KMS-11 (cell line): ENCODE measurements at regions not wholly inside any gene's neighbourhood (a gene's known extent, or its start where the extent isn't known, plus 50 kb on each side); places are given as distances from the start of the nearest gene placed in this dataset.

ENCODE experiments used
- H2AFZ ChIP-seq: fragments of 200-600 bp; sonication (generic); 2 replicates; pipeline ENCODE4 v1.6.1; 2016; ENCODE audit warnings: antibody characterized with exemption, mixed run types, low read depth
- H3K27ac ChIP-seq: fragments of 200-600 bp; sonication (generic); 2 replicates; pipeline ENCODE4 v1.6.1; 2016; ENCODE audit warnings: mild to moderate bottlenecking, mixed run types
- H3K27me3 ChIP-seq: fragments of 200-600 bp; sonication (generic); 2 replicates; pipeline ENCODE4 v1.6.1; 2017; ENCODE audit warnings: mild to moderate bottlenecking, low read depth, mixed run types, moderate library complexity; ENCODE audit not compliant: insufficient read depth
- H3K36me3 ChIP-seq: fragments of 200-600 bp; sonication (generic); 2 replicates; pipeline ENCODE4 v1.6.1; 2017; ENCODE audit warnings: mild to moderate bottlenecking, mixed run types; ENCODE audit not compliant: insufficient read depth
- H3K4me1 ChIP-seq: fragments of 200-600 bp; sonication (generic); 2 replicates; pipeline ENCODE4 v1.6.1; 2016; ENCODE audit warnings: mild to moderate bottlenecking, low read depth, mixed run types; ENCODE audit not compliant: poor library complexity, severe bottlenecking
- H3K4me2 ChIP-seq: fragments of 200-600 bp; sonication (generic); 2 replicates; pipeline ENCODE4 v1.7.0; 2016; ENCODE audit warnings: mild to moderate bottlenecking, mixed run types
- H3K4me3 ChIP-seq: fragments of 200-600 bp; sonication (generic); IDR thresholded peaks from 2 replicates; pipeline ENCODE4 v1.6.1; 2017; ENCODE audit warnings: low read depth, low read length, mixed read lengths; ENCODE audit not compliant: insufficient read depth
- H3K79me2 ChIP-seq: fragments of 200-600 bp; sonication (generic); 2 replicates; pipeline ENCODE4 v1.6.1; 2016; ENCODE audit warnings: low read depth, mixed run types; ENCODE audit not compliant: insufficient read depth
- H3K9ac ChIP-seq: fragments of 200-600 bp; sonication (generic); 2 replicates; pipeline ENCODE4 v1.6.1; 2016; ENCODE audit warnings: mild to moderate bottlenecking, mixed run types
- H4K20me1 ChIP-seq: fragments of 200-600 bp; sonication (generic); 2 replicates; pipeline ENCODE4 v1.6.1; 2016; ENCODE audit warnings: mild to moderate bottlenecking, mixed run types; ENCODE audit not compliant: insufficient read depth
- CTCF ChIP-seq: fragments of 200-600 bp; sonication (generic); conservative IDR thresholded peaks from 2 replicates; pipeline ENCODE4 v1.6.1; 2017; ENCODE audit warnings: low read depth, mild to moderate bottlenecking, antibody characterized with exemption, low read length, moderate library complexity, mixed read lengths

DNA sequence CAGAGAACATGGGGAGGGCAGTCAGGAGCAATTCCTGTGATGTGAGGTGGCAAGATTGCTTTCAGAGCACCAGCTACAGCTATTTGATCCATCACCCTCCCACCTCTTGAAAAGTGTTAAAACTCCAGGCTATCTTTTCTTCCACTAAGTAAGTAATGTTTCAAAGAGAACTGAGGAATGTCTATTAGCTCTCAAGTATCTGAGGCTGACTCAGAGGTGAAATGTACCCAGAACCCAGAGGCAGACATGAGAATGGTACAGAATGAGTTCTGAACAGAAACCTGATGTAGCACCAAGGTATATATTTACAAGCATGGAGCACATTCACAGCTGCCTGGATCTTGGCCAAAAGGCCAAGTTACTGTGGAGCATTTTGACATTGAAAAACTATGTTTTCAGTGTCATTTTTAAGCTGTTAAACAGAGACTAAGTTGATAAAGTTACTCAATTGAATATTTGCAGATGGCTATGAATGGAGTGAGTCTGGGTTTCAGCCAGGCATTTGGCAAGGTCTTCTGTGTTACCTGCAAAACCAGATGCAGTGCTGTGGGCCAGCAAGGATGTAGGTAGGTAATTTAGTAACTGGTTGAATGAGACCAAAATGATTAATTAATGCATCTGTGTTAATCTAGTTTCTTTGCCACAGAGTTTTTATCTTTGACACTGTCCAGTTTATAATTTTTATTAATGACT lies 227.7 kb upstream of the CD96 start:
- Histone ChIP-seq H3K27me3 (no peaks in the 10 kb centered on the region), H3K9ac (no peak overlapping the region), H3K4me1 (peaks cover 40% of the 10 kb centered on the region), H3K79me2 (no peaks in the 10 kb centered on the region), H4K20me1 (no peaks in the 10 kb centered on the region), H3K27ac (no peak overlapping the region), H3K4me3 (no peak overlapping the region), H3K36me3 (no peaks in the 10 kb centered on the region), H2AFZ (no peak overlapping the region), H3K4me2 (no peak overlapping the region)
- no peak for TF ChIP-seq CTCF

GRCh38 chr3:111314898-111315297 lies 227.1 kb upstream of the CD96 start:
- Histone ChIP-seq H3K27me3 (no peaks in the 10 kb centered on the region), H3K79me2 (no peaks in the 10 kb centered on the region), H3K27ac (no peak overlapping the region), H3K4me1 (peaks cover 36% of the 10 kb centered on the region), H4K20me1 (no peaks in the 10 kb centered on the region), H3K36me3 (no peaks in the 10 kb centered on the region), H3K4me2 (no peak overlapping the region), H2AFZ (no peak overlapping the region), H3K4me3 (no peak overlapping the region), H3K9ac (no peak overlapping the region)
- TF ChIP-seq CTCF: no peak

DNA sequence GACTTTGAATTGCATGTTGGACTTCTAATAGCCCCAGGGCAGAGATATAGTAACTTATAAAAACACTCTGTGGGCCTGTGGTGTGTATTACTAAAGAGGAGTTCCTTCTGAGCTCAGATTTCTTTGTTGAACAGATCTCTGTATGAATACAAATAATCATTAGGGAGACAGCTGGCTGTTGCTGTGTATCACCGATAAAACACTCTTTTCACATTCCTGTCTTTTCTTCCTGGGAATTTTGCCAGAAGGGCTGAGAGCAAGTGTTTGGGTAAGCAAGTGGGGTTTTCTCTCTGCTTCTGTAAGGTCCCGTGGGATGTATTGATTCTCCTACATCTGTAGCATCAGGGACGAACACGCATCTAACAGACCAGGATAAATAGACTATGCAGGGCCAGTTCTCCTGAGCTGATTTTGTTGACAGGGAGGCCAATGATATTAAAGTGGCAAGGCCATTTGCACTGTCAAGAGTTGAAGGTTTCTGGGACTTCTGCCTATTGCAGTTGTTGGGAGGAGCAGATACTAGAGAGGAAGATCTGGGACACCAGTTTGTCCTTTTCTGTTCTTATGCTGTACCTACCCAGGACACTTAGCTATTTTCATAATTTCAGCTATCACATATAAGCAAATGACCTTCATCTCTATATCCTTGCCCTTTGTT lies 225.9 kb upstream of the CD96 start:
- Histone ChIP-seq H3K9ac (no peak overlapping the region), H3K36me3 (no peaks in the 10 kb centered on the region), H3K4me3 (no peak overlapping the region), H3K4me2 (no peak overlapping the region), H4K20me1 (no peaks in the 10 kb centered on the region), H3K27ac (no peak overlapping the region), H3K79me2 (no peaks in the 10 kb centered on the region), H3K27me3 (no peaks in the 10 kb centered on the region), H2AFZ (no peak overlapping the region), H3K4me1 (peaks cover 24% of the 10 kb centered on the region)
- no peak for TF ChIP-seq CTCF

DNA sequence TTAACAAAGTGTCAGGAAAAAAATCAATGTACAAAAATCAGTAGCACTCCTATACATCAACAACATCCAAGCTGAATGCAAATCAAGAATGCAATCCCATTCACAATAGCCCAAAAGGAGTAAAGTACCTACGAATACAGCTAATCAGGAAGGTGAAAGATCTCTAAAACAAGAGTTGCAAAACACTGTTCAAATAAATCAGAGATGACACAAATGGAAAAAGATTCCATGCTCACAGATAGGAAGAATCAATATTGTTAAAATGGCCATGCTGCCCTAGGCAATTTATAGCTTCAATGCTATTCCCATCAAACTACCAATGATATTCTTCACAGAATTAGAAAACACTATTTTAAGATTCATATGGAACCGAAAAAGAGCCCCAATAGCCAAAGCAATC lies 223.7 kb upstream of the CD96 start:
- no peaks in the 10 kb centered on the region for H3K27me3 ChIP-seq
- no peak overlapping the region for H3K4me3 ChIP-seq
- no peak overlapping the region for H2AFZ ChIP-seq
- no peak overlapping the region for H3K4me2 ChIP-seq
- TF ChIP-seq CTCF: no peak
- no peaks in the 10 kb centered on the region for H4K20me1 ChIP-seq
- H3K27ac ChIP-seq: no peak overlapping the region
- H3K79me2 ChIP-seq: no peaks in the 10 kb centered on the region
- no peaks in the 10 kb centered on the region for H3K36me3 ChIP-seq
- no peak overlapping the region for H3K9ac ChIP-seq
- peaks cover 7% of the 10 kb centered on the region for H3K4me1 ChIP-seq
